SH-SY5Y (cell line): ENCODE measurements at regions not wholly inside any gene's neighbourhood (a gene's known extent, or its start where the extent isn't known, plus 50 kb on each side); places are given as distances from the start of the nearest gene placed in this dataset.

Experiments used
- GATA2 ChIP-seq: IDR thresholded peaks from 2 replicates; pipeline ENCODE4 v1.6.1; 2011; ENCODE audit warnings: mild to moderate bottlenecking, low read depth, low read length
- GATA3 ChIP-seq: IDR thresholded peaks from 2 replicates; pipeline ENCODE4 v1.6.1; 2011; ENCODE audit warnings: low read depth, mild to moderate bottlenecking, low read length, moderate library complexity

DNA sequence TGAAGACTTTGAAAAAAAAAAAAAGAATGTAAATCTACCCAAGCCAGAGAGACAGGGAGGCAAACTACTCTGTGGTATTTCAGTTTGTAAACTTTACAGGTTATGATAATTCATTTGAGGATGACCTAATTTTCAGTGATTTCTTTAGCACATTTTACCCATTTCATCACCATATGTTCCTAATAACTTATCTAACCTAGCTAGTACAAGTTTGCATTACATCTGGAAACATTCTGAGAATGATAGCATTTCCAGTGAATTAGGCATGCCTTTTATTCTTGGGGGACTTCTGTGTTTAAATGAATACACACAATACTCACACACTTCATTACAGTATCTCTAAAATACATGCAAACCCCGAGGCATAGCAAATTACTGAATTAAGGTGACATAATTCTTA, 1055.5 kb downstream of the PCDH18 start:
- no peak for TF ChIP-seq GATA2
- TF ChIP-seq GATA3 = no peak
